IPS-NIHi7 (cell line): ENCODE measurements at regions not wholly inside any gene's neighbourhood (a gene's known extent, or its start where the extent isn't known, plus 50 kb on each side); places are given as distances from the start of the nearest gene placed in this dataset.
"Not testable (repeated sequence)": the region's sequence is repeated elsewhere in the genome, so short reads cannot be mapped to it uniquely, and the experiment has no call there.

Experiments used
- DNase-seq: peaks from one replicate; pipeline ENCODE4 v3.0.0; 2012; ENCODE audit warnings: mixed read lengths; ENCODE audit errors: extremely low spot score

DNA sequence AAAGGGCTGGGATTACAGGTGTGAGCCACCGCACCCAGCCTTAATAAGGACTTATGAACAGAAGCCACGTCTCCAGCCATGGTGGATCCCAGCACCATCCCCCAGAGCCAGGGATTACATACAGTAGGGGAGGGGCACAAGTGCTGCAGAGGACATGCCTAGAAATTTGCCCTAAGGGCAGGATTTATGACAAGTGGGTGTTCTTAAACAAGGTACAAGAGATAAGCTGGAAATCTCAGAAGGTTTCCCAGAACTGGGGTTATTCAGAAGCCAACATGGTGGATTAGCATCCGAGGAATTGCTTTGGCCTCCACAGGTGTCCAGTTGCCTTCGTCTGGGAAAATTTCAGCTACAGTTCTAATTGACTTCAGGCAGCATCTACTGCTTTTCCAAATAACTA lies 114.4 kb upstream of the EGLN3 start:
- DNase-seq, result no peak

DNA sequence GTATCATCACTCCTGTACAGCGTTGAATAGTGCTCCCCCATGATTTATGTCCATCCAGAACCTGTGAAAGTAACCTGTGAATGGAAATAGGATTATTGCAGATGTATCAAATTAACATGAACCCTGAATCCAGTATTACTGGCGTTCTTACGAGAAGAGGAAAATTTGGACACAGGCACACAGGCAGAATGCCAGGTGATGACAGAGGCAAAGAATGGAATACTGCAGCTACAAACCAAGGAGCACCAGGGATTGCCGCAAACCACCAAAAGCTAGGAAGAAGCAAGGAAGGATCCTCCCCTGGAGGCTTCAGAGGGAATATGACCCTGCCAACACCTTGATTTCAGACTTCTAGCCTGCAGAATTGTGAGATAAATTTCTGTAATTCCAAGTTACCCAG lies 113.5 kb upstream of the EGLN3 start:
- no peak for DNase-seq

DNA sequence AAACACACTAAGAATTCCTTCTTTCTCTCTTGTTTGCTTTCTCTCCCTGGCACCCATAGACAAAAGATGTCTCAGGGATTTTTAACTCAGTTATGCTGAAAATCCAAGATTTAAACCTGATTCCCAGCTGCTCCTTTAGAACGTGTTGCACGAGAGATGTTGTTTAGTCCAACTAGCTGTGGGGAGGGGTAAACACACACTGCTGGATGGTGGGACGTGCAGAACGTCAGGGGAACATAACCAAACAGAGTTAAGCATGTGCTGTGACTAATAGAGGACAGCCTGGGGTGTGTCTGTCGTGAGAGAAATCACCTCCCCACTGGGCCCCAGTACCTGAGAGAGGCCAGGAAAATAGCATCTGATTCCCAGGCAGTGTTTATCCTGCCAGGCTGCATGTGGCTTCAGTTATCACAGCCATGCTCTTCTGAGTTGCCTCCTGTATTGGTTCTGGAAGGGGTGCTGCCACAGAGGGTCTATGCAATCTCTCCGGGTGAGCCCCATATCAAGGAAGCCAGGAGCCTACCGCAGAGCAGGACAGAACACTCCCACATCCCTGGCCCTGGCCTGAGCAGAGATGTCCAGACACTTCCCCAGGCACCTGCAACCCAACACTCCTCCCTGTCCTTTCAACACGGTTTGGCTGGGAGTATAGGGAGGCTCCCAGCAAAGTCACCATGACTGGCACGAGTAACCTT lies 112.7 kb upstream of the EGLN3 start:
- no peak for DNase-seq

DNA sequence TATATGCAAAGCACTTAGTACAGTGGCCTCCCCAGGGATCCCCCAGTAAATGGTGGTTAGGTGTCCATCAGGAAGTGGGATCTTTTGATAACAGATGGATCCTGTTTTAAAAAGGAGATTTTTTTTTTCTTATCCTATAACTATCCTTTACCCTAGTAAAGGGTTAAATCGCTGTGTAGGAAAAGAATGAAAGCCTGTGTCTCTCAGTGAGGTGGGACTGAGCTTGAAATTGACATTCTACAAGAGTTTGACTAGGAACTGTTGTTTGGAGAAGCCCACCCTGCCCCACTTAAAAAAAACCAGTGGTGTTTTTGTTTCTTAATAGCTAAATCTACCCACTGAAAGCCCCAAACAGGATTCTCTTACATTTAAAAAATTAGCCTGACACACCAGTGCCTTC lies 112.2 kb upstream of the EGLN3 start:
- DNase-seq, result no peak

DNA sequence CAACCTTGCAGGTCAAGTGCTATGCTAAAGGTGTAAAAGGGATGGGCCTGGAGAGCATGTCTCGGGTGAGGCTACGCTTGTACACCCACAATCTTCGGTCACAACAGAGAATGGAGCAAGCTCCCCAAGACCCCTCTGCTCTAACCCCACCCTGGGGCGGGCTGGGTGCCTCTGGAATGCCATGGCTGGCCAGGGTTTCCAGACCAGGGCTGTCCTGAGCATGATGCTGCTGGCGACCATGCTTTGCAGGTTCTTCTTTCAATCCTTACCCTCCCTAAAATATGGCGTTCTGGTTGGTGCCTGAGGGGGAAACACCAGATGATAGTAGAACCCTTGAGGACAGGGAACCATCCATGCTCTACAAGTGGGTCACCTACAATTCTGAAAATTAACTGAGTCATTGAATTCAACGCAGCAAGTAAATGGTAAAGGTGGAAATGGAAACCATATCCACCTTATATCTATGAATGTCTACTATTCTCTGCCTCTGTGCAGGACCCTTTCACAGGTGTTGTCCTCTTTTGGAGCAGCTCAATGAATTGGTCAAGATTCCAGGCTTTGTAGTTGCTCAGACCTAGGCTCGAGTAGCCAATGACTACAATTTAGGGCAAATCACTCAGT lies 111.6 kb upstream of the EGLN3 start:
- no peak for DNase-seq

DNA sequence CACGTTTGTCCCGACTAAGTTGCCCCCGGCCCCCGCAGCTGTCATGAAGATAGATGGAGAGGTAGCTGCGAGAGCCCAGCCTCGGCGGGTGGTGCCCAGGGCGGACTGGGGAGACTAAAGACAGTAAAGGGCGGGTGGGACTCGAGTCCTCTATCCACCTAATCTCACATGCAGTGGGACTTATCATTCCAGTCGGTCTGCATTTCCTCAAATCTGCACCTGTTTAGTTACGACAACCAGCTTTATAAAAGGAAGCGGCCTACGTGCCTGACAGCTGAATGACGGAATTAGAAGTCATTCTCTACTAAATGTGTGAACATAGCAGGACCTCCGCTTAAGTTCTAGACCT lies 109.8 kb upstream of the EGLN3 start:
- no peak for DNase-seq

DNA sequence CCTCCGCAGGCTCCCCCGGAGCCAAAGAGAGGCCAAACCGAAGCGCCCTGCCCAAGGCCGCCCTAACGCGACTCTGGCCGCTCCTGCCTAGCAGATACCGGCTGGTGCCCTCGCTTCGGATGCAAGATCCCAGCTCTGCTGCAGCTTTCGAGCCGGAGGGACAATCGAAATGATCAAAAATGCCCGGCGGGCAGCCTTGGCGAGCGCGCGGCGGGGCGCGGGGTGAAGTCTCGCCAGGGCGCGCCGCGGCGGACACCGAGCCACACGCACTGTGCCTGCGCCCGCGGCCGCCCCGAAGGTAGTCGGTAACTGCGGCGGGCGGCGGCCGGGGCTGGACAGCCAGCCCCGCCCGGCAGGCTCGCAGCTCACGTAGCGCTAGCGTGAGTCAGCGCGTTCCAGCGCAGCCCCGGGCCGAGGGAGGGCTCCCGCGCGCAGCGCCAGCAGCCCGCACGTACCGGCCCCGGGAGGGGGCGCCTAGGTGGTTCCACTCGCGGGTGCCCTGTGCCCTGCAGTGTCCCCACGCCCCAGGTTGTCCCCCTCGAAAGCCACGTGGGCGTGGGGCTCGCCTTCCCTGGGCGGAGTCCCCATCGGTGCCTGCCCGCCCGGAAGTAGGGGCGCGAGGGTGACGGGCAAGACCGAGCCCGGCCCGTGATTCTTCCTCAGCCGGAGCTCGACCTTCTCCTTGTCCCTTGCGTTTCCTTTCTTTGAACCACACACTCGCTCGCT lies 109.2 kb upstream of the EGLN3 start:
- peak; percentile 86 for DNase-seq

DNA sequence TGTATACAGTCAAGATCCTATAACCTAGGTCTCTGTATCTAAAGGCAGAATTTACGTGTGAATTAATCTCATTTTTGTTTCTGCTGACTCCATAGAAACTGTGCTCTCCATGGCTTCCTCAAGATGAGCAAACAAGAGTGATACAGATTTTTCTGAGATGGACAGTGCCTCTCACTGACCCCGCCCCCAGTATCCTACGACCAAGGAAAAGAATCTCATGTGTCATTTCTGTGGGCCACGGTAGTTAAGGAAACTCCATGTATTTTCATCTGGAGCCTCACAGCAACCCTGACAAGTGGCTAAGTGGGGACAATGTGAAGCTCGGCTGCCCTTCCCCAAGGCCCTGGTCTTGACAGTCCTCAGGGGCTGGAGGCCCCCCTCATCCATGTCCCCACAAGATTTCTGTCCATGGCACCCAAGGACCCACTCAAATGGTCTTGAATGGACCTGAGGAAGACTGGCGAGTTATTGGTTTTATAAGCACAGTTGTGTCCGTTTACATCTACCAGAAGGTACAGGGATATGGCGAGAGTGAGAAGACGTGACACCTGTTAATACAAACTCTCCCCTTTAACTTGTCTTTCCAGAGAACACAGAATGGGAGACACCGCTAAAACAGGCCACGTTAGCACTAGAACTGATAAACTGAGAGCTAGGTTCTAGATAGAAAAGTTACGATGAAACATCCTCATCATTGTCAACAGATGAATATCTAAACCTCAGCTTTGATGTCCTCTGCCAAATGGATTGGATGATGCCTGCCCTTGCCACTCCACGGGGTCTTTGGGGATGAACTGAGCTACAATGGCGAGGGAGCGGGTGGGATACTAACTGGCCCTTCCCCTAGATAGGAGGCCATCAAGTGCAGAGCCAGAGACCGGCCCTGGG lies 108.4 kb upstream of the EGLN3 start:
- DNase-seq, result no peak

DNA sequence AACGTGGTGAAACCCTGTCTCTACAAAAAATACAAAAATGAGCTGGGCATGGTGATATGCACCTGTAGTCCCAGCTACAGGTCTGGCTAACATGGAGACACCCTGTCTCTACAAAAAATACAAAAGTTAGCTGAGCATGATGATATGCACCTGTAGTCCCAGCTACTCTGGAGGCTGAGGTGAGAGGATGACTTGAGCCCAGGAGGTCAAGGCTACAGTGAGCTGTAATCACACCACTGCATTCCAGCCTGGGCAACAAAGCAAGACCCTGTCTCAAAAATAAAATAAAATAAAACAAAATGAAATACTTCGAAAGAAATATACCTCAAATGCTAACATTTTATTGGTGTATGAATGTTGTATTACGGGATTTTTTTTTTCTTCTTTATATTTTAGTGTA lies 107.6 kb upstream of the EGLN3 start:
- DNase-seq, result no peak

DNA sequence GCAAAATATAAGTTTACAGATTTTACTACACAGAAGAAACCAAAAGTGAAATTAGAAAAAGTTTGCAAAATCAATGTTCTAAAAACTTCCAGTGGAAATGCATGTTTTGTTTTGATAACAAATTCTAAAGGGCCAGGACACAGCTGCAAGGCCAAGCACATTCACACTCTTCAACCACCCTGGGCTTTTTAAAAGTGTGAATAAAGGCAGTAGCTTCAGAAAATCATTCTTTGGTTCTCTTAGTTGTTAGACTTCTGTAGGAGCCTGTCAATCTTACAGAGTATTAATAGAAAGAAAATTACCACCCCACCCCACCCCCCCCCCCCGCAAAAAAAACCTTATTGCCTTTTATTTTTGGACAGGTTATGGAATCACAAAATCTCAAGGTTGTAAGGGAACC lies 105.2 kb upstream of the EGLN3 start:
- no peak for DNase-seq

DNA sequence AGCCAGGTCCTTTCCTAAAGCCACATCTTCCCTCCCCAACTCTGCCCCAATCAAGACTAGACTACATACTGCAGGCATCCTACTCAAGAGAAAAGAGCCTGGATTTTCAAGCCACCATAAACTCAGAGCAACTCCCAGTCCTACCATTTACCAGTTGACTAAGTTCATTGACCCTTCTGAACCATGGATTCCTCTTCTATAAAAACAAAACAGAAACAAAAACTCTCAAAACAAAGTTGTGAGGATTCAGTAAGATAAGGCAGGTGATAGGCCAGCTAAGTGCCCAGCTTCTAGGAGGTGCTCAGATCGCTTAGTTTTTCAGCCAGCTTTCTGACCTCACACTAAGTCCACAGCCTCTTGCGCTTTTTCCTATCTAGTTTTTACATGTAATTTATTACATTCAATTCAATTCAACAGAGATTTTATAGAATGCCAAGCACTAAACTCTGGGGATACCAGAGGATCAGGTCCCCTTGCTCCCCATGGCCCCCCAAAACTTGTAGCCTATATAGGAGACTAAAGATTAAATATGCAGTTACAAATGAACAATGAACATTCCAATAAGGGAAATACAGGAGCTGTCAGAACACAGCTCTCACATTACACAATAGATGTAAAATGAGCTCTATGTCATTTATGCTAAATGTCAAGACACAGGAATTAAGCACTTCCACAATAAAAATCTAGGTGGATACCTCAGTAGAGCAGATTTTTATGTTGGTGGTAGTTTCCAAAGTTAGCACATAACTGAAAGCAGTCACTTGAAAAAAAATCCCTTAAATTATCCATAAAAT lies 104.5 kb upstream of the EGLN3 start:
- DNase-seq, result no peak

DNA sequence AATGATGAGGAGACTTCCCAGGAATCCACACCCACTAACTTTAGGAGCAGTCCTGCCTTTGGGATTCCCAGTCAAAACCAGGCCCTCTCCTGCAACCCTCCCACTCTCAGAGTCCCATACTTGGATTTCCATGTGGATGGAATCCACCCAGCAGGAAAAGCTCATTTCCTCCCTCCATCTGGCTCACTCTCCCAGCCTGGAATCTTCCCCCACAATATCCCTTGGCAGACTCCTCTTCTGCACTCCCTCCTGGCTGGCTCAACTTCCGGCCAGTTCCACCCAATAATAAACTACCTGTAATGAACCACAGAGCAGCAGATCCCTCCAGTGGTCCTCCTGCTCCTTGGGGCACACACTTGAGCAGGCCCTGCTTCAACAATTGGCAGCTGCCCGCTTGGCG lies 102.8 kb upstream of the EGLN3 start:
- DNase-seq, result no peak

DNA sequence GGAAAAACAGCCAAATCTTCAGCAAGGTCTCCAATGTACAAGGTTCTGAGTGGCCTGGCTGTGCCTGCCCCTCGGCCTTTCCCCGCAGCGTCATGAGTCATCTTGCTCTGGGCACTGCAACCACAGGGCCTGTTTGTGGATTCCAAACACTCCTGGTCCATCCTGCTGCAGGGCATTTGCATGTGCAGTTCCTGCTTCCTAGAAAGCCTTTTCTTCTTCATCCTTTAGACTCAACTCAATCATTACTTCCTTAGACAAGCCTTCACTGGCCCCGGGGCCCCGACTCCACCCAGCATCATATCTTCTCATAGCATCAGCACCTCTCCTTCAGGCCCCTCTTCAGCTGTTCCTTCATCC lies 101.8 kb upstream of the EGLN3 start:
- DNase-seq, result no peak

DNA sequence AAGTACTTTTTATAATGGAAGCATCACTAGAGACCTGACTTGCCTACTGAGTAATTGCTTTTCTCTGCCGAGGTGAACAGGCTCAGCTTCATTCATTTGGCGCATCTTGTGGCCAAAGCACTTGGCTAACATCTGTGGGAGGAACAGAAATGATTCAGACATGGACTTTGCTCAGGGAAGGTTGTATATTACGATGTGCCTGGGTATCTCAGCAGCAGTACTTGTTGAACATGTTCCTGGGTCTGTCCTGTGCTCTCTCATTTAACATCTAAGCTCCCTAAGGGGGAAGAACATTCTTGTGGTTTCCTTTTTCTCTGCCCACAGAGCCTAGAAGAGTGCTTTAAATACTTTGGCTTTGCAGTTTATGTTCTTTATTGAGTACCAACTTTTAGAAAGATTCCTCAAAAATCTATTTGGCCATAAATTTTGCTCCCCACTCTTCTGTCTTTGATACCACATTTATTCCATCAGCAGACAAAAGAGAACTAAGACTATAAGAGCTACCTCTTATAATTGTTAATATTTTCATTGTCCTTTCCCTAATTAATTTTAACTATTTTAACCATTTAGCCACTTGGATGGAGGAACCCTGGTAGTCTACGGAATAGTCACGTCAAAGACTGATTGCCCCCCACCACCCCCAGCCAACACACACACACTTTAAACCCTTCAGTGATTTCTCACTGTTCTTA lies 101.2 kb upstream of the EGLN3 start:
- no peak for DNase-seq

DNA sequence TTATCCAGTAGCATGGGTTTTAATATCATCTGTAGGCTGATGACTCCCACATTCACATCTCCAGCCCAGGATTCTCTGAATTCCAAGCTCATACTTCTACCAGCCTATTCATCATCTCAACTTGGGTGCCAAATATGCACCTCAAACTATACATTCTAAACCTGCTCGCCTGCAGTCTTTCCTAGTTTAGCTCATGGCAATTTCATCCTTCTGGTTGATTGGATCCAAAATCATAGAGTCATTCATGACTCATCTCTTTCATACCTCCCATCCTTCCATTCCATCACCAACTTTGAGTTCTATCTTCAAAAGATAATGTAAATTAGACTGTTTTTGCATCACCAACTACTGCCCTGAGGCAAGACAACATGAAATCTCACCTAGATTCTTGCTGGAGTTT lies 99.7 kb upstream of the EGLN3 start:
- DNase-seq, result no peak

DNA sequence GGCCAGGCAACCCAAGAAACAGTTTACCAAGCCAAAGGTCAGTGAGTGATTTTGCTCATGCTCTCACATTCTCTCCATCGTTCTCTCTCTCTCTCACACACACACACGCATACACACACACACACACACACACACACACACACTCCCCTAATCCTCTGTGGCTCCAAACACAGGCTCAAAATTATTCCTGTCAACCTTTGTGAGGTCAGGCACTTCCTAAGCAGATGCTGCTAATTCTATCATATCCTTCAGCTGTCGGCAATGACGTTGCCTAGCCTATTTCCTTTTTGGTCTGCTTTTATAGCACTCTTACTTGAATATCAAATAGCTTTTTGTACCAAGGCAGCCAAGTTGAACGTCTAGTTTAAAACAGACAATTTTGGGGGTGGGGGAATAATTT lies 98.9 kb upstream of the EGLN3 start:
- DNase-seq, result no peak

DNA sequence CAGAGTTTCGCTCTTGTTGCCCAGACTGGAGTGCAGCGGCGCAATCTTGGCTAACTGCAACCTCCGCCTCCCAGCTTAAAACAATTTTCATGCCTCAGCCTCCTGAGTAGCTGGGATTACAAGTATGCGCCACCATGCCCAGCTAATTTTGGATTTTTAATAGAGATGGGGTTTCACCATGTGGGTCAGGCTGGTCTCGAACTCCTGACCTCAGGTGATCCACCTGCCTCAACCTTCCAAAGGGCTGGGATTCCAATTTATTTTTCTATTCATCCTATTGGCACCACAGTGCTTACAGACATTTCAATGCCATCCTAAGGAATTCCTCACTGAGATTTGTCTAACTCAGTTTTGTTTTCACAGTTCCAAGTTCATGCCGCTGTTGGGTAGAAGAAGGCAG lies 98.3 kb upstream of the EGLN3 start:
- not testable (repeated sequence) for DNase-seq

DNA sequence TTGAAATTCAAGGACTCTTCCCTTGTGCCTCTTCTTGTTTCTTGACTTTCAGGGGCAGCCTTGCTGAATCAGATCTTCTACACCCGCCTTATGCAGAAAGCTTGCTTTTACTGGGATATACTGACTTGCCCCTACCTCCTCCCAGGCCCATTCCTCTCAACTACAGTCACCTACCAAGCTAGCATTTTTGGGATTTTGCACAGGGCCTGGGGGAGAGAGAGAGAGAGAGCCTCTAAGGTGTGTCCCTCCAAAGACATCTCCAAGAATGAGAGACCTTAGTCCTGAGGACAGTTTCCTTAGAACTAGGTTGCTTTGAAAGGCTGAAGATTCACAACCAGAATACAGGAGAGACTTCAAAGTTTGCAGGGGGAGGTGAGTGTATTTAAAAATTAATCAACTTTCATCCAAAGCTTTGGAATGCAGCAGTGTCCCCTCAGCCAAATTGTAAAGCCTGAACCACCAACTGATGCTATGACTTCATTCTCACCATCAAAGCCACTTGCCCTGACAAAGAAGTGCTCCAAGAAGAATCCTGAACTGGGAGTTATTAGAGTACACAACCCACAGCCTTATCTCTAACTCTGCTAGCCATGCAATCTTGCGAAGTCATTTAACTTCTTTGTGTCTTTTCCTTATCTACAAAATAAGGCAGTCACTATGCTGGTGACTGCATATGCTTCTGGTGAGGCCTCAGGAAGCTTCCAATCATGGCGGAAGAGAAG lies 96.1 kb upstream of the EGLN3 start:
- no peak for DNase-seq

DNA sequence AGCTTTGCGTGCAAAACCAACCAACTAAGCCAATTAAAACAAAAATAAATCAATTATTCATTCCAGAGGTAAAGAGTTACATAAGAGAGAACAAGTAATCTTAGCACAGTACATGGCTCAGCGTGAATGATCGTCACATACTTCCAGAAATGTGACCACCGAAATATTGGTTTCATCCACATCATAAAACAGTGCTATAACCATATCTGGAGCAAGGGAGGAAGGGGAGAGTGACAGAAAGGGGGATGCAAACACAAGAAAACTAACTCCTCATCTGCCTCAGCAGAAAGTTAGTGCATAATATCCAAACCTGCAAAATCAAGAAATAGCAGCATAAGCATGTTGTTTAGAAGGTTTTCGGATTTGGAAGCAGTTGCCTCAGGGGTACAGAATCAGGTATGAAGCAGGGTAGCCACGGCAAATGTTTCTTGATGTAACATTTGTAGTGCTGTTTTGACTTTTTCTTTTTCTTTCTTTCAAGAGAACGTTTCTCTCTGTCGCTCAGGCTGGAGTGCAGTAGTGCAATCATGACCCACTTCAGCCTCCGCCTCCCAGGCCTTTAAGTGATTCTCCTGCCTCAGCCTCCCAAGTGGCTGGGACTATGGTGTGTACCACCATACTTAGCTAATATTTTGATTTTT lies 93.9 kb upstream of the EGLN3 start:
- no peak for DNase-seq

DNA sequence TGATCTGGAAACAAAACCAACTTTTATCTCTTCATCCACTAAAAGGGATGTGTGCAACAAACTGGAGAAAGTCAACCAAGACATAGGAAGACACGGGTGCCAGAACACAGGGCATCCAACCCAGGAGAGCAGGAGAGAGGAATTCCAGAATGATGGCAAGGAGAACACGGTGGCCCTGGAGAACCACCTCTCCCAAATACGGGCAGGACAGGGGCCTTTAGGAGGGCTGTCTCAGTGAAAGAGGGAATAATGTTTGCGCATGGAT lies 93.4 kb upstream of the EGLN3 start:
- DNase-seq, result no peak
